ENCODE measurements at regions not wholly inside any gene's neighbourhood (a gene's known extent, or its start where the extent isn't known, plus 50 kb on each side); places are given as distances from the start of the nearest gene placed in this dataset.

GRCh38 chr2:139380051-139380450 lies 599.9 kb upstream of the NXPH2 start:
- TF ChIP-seq CTCF (IDR thresholded peaks at IDR 0.05) (no peak), POLR2A (IDR thresholded peaks at IDR 0.05) (no peak)
